ENCODE measurements at regions not wholly inside any gene's neighbourhood (a gene's known extent, or its start where the extent isn't known, plus 50 kb on each side); places are given as distances from the start of the nearest gene placed in this dataset.

DNA sequence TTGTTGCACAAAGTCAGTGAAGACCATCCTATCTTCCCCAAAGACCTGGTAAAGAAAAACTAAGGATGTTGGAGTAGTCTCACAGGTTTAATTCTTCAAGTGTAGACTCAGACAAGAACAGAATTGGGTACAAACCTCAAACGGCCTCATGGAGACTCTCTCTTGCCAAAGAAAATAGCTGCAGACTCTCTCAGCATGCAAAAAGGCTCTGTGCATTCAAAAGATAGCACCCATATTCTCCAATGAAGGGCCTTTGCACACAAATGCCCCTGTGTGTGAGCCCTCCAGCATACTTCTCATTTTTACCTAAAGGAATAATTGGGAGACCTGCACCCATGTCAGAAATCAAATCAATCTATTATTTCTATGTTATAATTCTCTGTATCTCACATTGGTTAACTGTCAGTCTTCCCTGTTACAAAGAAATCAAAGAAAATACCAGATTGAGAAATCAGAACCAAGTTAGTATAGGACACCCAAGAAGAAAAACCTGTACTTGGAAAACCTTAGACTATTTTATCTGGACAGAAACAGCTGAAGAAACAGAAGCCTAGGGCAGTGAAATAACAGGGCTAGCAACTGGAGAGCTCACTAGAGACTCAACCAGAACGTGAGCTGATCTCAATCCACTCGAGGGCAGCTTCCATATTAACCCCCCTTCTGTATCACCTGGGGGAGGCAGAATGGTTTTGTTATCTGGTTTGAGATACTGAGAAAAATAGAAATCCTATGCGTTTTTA lies 134.7 kb upstream of the DNAJC10 start:
- H3K4me1 ChIP-seq (replicated peaks in 1 of 2; ENCODE audit: control insufficient read depth in 2 of 2, insufficient read depth in 2 of 2, low read length in 2 of 2): no peaks in the 10 kb centered on the region
- FAIRE-seq: no peak
- in situ Hi-C loops (cut with MboI) (no loop called here), intact Hi-C loops (cut with micrococcal nuclease) (no loop called here)
- no peak for ATAC-seq
- ChIA-PET POLR2A (interaction anchor here (0.6 to 1.2 kb wide), 2 partner anchors 28 to 542 kb away, joined by 3 to 6 read pairs; no protein-coding TSS in a partner anchor), CTCF (ENCODE audit: low intra/inter-chr PET ratio) (no interaction called here)
- H3K27me3 ChIP-seq (ENCODE audit: control insufficient read depth in 2 of 2, insufficient read depth in 2 of 2, low read length in 2 of 2): no peaks in the 10 kb centered on the region
- no peak for DNase-seq (ENCODE audit: extremely low read depth in 1 of 4, low spot score in 3 of 4)
- H3K4me3 ChIP-seq: no peak overlapping the region
- no peaks in the 10 kb centered on the region for H3K9me1 ChIP-seq (ENCODE audit: control insufficient read depth, insufficient read depth, low read length)
- H3K4me2 ChIP-seq (ENCODE audit: insufficient read depth, low read length): no peak overlapping the region
- no peaks in the 10 kb centered on the region for H3K79me2 ChIP-seq (ENCODE audit: control insufficient read depth, insufficient read depth, low read length)
- no peaks in the 10 kb centered on the region for H3K36me3 ChIP-seq (ENCODE audit: control insufficient read depth, insufficient read depth, low read length)
- no peaks in the 10 kb centered on the region for H3K9me3 ChIP-seq (replicated peaks; ENCODE audit: control insufficient read depth, insufficient read depth, low read depth, low read length)
- H4K20me1 ChIP-seq (replicated peaks; ENCODE audit: control insufficient read depth, insufficient read depth, low read length): no peaks in the 10 kb centered on the region
- WGBS (ENCODE audit: insufficient coverage, low coverage, missing lambda C conversion rate): 2% methylated on average over 4 of the region's 4 CpGs
- no peak overlapping the region for H2AFZ ChIP-seq (ENCODE audit: low read depth, low read length)
- no TSS peak for BruUV-seq (replicated peaks)
- no peak overlapping the region for H3K9ac ChIP-seq (ENCODE audit: insufficient read depth in 1 of 2, low read depth in 2 of 2, low read length in 2 of 2)
- no peak for TF ChIP-seq RBM22 (IDR thresholded peaks at IDR 0.05; ENCODE audit: low read depth, low read length, poor library complexity, severe bottlenecking)
- no peak overlapping the region for H3K27ac ChIP-seq (ENCODE audit: extremely low read depth, low read depth, low read length)

DNA sequence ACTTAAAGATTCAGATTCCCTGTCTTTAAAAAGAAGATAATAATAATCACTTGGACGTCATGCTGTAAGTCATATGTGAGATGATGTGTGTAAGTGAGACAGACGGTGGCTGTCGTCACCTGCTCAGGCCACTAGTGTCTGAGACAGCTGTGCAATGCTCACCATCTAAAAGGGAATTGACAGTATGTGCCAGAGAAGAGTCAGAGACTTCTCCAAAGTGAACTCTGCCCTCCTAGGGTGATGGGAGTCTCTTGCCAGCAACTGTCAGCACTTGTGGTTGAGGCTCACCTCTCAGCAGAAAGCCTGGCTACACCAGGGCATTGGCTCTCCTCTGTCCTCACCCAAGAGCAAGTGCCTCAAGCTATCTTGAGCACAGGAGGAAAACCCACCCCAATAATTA lies 131.6 kb upstream of the DNAJC10 start:
- H2AFZ ChIP-seq (ENCODE audit: low read depth, low read length): no peak overlapping the region
- no peaks in the 10 kb centered on the region for H3K9me3 ChIP-seq (replicated peaks; ENCODE audit: control insufficient read depth, insufficient read depth, low read depth, low read length)
- ATAC-seq: peak; percentile 69
- no peaks in the 10 kb centered on the region for H3K9me1 ChIP-seq (ENCODE audit: control insufficient read depth, insufficient read depth, low read length)
- BruUV-seq (replicated peaks): no TSS peak
- no peak overlapping the region for H3K4me2 ChIP-seq (ENCODE audit: insufficient read depth, low read length)
- FAIRE-seq: no peak
- no peaks in the 10 kb centered on the region for H3K36me3 ChIP-seq (ENCODE audit: control insufficient read depth, insufficient read depth, low read length)
- no peaks in the 10 kb centered on the region for H3K4me1 ChIP-seq (replicated peaks in 1 of 2; ENCODE audit: control insufficient read depth in 2 of 2, insufficient read depth in 2 of 2, low read length in 2 of 2)
- no peaks in the 10 kb centered on the region for H3K27me3 ChIP-seq (ENCODE audit: control insufficient read depth in 2 of 2, insufficient read depth in 2 of 2, low read length in 2 of 2)
- no peaks in the 10 kb centered on the region for H3K79me2 ChIP-seq (ENCODE audit: control insufficient read depth, insufficient read depth, low read length)
- no peak overlapping the region for H3K27ac ChIP-seq (ENCODE audit: extremely low read depth, low read depth, low read length)
- DNase-seq (ENCODE audit: extremely low read depth in 1 of 4, low spot score in 3 of 4): no peak
- CTCF ChIA-PET (ENCODE audit: low intra/inter-chr PET ratio): no interaction called here
- POLR2A ChIA-PET: no interaction called here
- no peaks in the 10 kb centered on the region for H4K20me1 ChIP-seq (replicated peaks; ENCODE audit: control insufficient read depth, insufficient read depth, low read length)
- WGBS (ENCODE audit: insufficient coverage, low coverage, missing lambda C conversion rate): 0% methylated on average over 3 of the region's 3 CpGs
- H3K9ac ChIP-seq (ENCODE audit: insufficient read depth in 1 of 2, low read depth in 2 of 2, low read length in 2 of 2): no peak overlapping the region
- in situ Hi-C loops (cut with MboI): no loop called here
- no peak overlapping the region for H3K4me3 ChIP-seq
- intact Hi-C loops (cut with micrococcal nuclease): no loop called here
- TF ChIP-seq HNRNPUL1 (IDR thresholded peaks at IDR 0.05; ENCODE audit: low read length): no peak
- TF ChIP-seq, protein P1, sequence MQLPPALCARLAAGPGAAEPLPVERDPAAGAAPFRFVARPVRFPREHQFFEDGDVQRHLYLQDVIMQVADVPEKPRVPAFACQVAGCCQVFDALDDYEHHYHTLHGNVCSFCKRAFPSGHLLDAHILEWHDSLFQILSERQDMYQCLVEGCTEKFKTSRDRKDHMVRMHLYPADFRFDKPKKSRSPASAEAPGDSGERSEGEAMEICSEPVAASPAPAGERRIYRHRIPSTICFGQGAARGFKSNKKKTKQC (CRISPR knock-in tag; IDR thresholded peaks at IDR 0.05): no peak
- TF ChIP-seq POLR3A (IDR thresholded peaks at IDR 0.05; ENCODE audit: borderline replicate concordance, extremely low read depth, insufficient read depth, insufficient read length): no peak
- TF ChIP-seq ZNF124 (CRISPR knock-in tag; IDR thresholded peaks at IDR 0.05): no peak
- no peak for TF ChIP-seq IRF2 (CRISPR knock-in tag; IDR thresholded peaks at IDR 0.05)
- TF ChIP-seq, protein P2, sequence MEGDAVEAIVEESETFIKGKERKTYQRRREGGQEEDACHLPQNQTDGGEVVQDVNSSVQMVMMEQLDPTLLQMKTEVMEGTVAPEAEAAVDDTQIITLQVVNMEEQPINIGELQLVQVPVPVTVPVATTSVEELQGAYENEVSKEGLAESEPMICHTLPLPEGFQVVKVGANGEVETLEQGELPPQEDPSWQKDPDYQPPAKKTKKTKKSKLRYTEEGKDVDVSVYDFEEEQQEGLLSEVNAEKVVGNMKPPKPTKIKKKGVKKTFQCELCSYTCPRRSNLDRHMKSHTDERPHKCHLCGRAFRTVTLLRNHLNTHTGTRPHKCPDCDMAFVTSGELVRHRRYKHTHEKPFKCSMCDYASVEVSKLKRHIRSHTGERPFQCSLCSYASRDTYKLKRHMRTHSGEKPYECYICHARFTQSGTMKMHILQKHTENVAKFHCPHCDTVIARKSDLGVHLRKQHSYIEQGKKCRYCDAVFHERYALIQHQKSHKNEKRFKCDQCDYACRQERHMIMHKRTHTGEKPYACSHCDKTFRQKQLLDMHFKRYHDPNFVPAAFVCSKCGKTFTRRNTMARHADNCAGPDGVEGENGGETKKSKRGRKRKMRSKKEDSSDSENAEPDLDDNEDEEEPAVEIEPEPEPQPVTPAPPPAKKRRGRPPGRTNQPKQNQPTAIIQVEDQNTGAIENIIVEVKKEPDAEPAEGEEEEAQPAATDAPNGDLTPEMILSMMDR (IDR thresholded peaks at IDR 0.05 in 2 of 3, conservative IDR thresholded peaks at IDR 0.05 in 1 of 3; ENCODE audit: insufficient read depth in 2 of 3, low read depth in 1 of 3, low read length in 3 of 3): no peak
- TF ChIP-seq ZKSCAN1 (IDR thresholded peaks at IDR 0.05; ENCODE audit: low read depth, low read length): no peak
- no peak for TF ChIP-seq HSF4 (CRISPR knock-in tag; IDR thresholded peaks at IDR 0.05; ENCODE audit: borderline replicate concordance)
- no peak for TF ChIP-seq DDX20 (tag; IDR thresholded peaks at IDR 0.05; ENCODE audit: low read depth)
- TF ChIP-seq KDM4B (IDR thresholded peaks at IDR 0.05; ENCODE audit: borderline replicate concordance in 2 of 2, low read depth in 1 of 2): no peak
- no peak for TF ChIP-seq HNRNPH1 (optimal IDR thresholded peaks at IDR 0.05; ENCODE audit: low read depth, low read length)

All from K562 (cell line).